Lower leg skin (tissue), 3 donors: ENCODE measurements at regions not wholly inside any gene's neighbourhood (a gene's known extent, or its start where the extent isn't known, plus 50 kb on each side); places are given as distances from the start of the nearest gene placed in this dataset.

Source experiments
- CTCF ChIP-seq, 3 donors: fragments of 450-650 bp; IDR thresholded peaks; one replicate each; pipeline ENCODE4 v1.5.1; 2016; ENCODE audit warnings: antibody characterized with exemption in 3 of 3, mild to moderate bottlenecking in 3 of 3, moderate library complexity in 2 of 3
- POLR2A ChIP-seq, 2 donors: fragments of 450-650 bp; IDR thresholded peaks; one replicate each; pipeline ENCODE4 v1.6.1; 2016 to 2017; ENCODE audit warnings: antibody characterized with exemption in 2 of 2, mild to moderate bottlenecking in 1 of 2, moderate library complexity in 1 of 2

GRCh38 chr3:67875858-67876257 is 221.4 kb upstream of the SUCLG2 start:
- TF ChIP-seq CTCF (IDR thresholded peaks at IDR 0.05) = no peak
- no peak for TF ChIP-seq POLR2A (IDR thresholded peaks at IDR 0.05)
